MM.1S (cell line): ENCODE measurements at regions not wholly inside any gene's neighbourhood (a gene's known extent, or its start where the extent isn't known, plus 50 kb on each side); places are given as distances from the start of the nearest gene placed in this dataset.
A peak's percentile ranks its signal among the peaks of the same experiment; 100 is the strongest.

Experiments
- DNase-seq: peaks from one replicate; pipeline ENCODE4 v3.0.0-alpha.2; 2015
- H2AFZ ChIP-seq: fragments of 300-600 bp; sonication (generic); 2 replicates; pipeline ENCODE4 v1.6.0; 2016; ENCODE audit warnings: antibody characterized with exemption, low read length
- H3F3A ChIP-seq: fragments of 300-600 bp; sonication (generic); 2 replicates; pipeline ENCODE4 v1.6.1; 2016; ENCODE audit warnings: mild to moderate bottlenecking, antibody characterized with exemption, low read length, moderate library complexity, mixed read lengths; ENCODE audit not compliant: insufficient read depth
- H3K27ac ChIP-seq: fragments of 300-600 bp; sonication (generic); 2 replicates; pipeline ENCODE4 v1.5.1; 2016; ENCODE audit warnings: mild to moderate bottlenecking, low read length
- H3K27me3 ChIP-seq: fragments of 300-600 bp; sonication (generic); replicated peaks from 2 replicates; pipeline ENCODE4 v1.6.0; 2016; ENCODE audit warnings: low read length; ENCODE audit not compliant: insufficient read depth
- H3K36me3 ChIP-seq: fragments of 300-600 bp; sonication (generic); replicated peaks from 2 replicates; pipeline ENCODE4 v1.6.1; 2016; ENCODE audit warnings: mild to moderate bottlenecking, low read length, mixed read lengths; ENCODE audit not compliant: insufficient read depth
- H3K4me1 ChIP-seq: fragments of 300-600 bp; sonication (generic); 2 replicates; pipeline ENCODE4 v1.6.1; 2016; ENCODE audit warnings: low read length, mixed read lengths
- H3K4me2 ChIP-seq: fragments of 300-600 bp; sonication (generic); 2 replicates; pipeline ENCODE4 v1.6.0; 2016; ENCODE audit warnings: low read depth, low read length
- H3K4me3 ChIP-seq: fragments of 300-600 bp; sonication (generic); 2 replicates; pipeline ENCODE4 v1.5.1; 2016; ENCODE audit warnings: low read length, mixed read lengths
- H3K79me2 ChIP-seq: fragments of 300-600 bp; sonication (generic); 2 replicates; pipeline ENCODE4 v1.6.1; 2016; ENCODE audit warnings: mixed run types, low read length, mixed read lengths
- H3K9ac ChIP-seq: fragments of 300-600 bp; sonication (generic); 2 replicates; pipeline ENCODE4 v1.6.1; 2016; ENCODE audit warnings: low read length, mixed read lengths
- H3K9me2 ChIP-seq: fragments of 300-600 bp; sonication (generic); replicated peaks from 2 replicates; pipeline ENCODE4 v1.6.1; 2016; ENCODE audit warnings: mild to moderate bottlenecking, low read length, mixed read lengths; ENCODE audit not compliant: insufficient read depth
- H3K9me3 ChIP-seq: fragments of 300-600 bp; sonication (generic); replicated peaks from 2 replicates; pipeline ENCODE4 v1.6.1; 2016; ENCODE audit warnings: mild to moderate bottlenecking, low read length, mixed read lengths; ENCODE audit not compliant: insufficient read depth
- H4K20me1 ChIP-seq: fragments of 300-600 bp; sonication (generic); 2 replicates; pipeline ENCODE4 v1.6.1; 2016; ENCODE audit warnings: mild to moderate bottlenecking, low read length, moderate library complexity, mixed read lengths; ENCODE audit not compliant: insufficient read depth
- CTCF ChIP-seq: fragments of 300-600 bp; sonication (generic); IDR thresholded peaks from 2 replicates; pipeline ENCODE4 v1.5.1; 2016; ENCODE audit warnings: antibody characterized with exemption, low read length, mixed read lengths
- EZH2 ChIP-seq: fragments of 300-600 bp; sonication (generic); optimal IDR thresholded peaks from 2 replicates; pipeline ENCODE3; 2017; ENCODE audit warnings: low read depth, mild to moderate bottlenecking, antibody characterized with exemption, low read length, mixed read lengths
- EZH2phosphoT487 ChIP-seq: fragments of 300-600 bp; sonication (generic); IDR thresholded peaks from 2 replicates; pipeline ENCODE4 v1.6.1; 2018; ENCODE audit warnings: antibody characterized with exemption, low read length

DNA sequence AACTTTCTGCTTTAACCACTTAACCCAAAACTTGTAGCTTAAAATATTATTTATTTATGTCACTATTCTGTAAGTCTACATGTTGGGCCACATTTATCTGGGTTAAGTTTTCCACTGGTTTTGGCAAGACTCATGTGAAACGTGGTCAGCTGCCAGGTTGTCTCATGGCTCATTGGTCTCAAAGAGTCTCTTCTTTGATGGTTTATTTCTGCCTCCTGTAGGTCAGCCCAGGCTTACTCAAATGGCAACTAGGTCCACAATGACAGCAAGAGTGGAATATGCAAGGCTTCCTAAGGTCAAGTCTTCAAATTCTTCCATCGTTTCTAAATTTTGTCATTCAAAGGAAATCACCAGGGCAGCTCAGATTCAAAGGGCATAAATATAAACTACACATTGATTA is 828.7 kb downstream of the PCDH7 start:
- Histone ChIP-seq H3K27me3 (no peaks in the 10 kb centered on the region), H3K27ac (no peak overlapping the region), H3K4me2 (no peak overlapping the region), H3K4me3 (no peak overlapping the region), H3K36me3 (no peaks in the 10 kb centered on the region), H3K4me1 (no peaks in the 10 kb centered on the region), H3K9me2 (no peaks in the 10 kb centered on the region), H3K9ac (no peak overlapping the region), H3K79me2 (no peaks in the 10 kb centered on the region), H2AFZ (no peak overlapping the region), H4K20me1 (no peaks in the 10 kb centered on the region), H3F3A (no peaks in the 10 kb centered on the region), H3K9me3 (no peaks in the 10 kb centered on the region)
- no peak for DNase-seq
- TF ChIP-seq EZH2: no peak
- no peak for TF ChIP-seq CTCF
- no peak for TF ChIP-seq EZH2phosphoT487

- Histone ChIP-seq H3K4me1 (no peaks in the 10 kb centered on the region), H3K4me3 (no peak overlapping the region), H3K9me3 (no peaks in the 10 kb centered on the region), H3F3A (no peaks in the 10 kb centered on the region), H3K79me2 (no peaks in the 10 kb centered on the region), H4K20me1 (no peaks in the 10 kb centered on the region), H3K27me3 (no peaks in the 10 kb centered on the region), H3K9me2 (no peaks in the 10 kb centered on the region), H3K36me3 (no peaks in the 10 kb centered on the region), H3K9ac (no peak overlapping the region), H3K4me2 (no peak overlapping the region), H2AFZ (no peak overlapping the region), H3K27ac (no peak overlapping the region)
- no peak for DNase-seq
- TF ChIP-seq EZH2: no peak
- no peak for TF ChIP-seq EZH2phosphoT487
- TF ChIP-seq CTCF: no peak
These were observed 829.1 kb downstream of the PCDH7 start for GRCh38 chr4:31549256-31549655.

DNA sequence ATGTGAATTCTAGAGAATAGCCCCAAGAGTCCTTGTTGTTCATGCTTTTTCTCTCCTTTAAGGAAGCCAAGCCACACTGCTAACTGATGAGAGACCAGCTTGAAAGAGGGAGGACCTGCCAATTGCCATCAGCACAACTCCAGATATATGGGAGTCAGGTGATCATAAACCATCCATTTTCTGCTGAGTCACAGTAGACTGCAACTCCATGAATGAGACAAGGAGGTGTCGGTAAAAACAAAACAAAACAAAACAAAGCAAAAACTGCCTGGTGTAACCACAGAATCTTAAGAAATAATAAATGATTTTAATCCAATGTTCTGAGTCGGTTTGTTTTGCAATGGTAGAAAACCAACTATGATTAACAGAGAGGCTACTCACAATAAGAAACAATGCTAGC is 837.3 kb downstream of the PCDH7 start:
- Histone ChIP-seq H3K4me3 (no peak overlapping the region), H2AFZ (peak overlapping the region; percentile 17; the same call in 1 of the 2 replicates), H3K9ac (no peak overlapping the region), H3K36me3 (no peaks in the 10 kb centered on the region), H3F3A (no peaks in the 10 kb centered on the region), H3K9me2 (no peaks in the 10 kb centered on the region), H4K20me1 (no peaks in the 10 kb centered on the region), H3K27ac (no peak overlapping the region), H3K79me2 (no peaks in the 10 kb centered on the region), H3K4me2 (no peak overlapping the region), H3K9me3 (no peaks in the 10 kb centered on the region), H3K4me1 (no peaks in the 10 kb centered on the region), H3K27me3 (no peaks in the 10 kb centered on the region)
- no peak for TF ChIP-seq CTCF
- no peak for TF ChIP-seq EZH2phosphoT487
- no peak for TF ChIP-seq EZH2
- DNase-seq: peak; percentile 45

DNA sequence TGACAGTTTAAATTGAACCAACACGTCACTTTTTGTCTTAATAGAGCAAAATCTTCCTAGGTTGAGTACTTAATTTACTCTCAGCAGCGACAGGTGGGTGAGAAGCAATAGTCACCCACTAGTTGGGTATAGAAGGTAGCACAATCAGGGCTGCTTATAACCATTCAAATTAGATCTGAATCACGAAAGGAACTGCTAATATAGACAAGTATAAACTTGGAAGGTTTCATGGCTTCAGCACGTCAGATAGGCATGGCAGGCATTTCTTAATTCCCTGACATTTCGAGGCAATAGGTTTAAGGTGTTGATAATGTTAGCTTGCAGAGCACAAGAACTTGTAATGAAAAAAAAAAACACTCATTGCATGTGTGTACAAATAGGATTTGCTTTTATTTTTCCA is 853.4 kb downstream of the PCDH7 start:
- Histone ChIP-seq H4K20me1 (no peaks in the 10 kb centered on the region), H3F3A (no peaks in the 10 kb centered on the region), H3K4me3 (no peak overlapping the region), H3K27me3 (no peaks in the 10 kb centered on the region), H2AFZ (no peak overlapping the region), H3K79me2 (no peaks in the 10 kb centered on the region), H3K36me3 (no peaks in the 10 kb centered on the region), H3K9ac (no peak overlapping the region), H3K9me3 (no peaks in the 10 kb centered on the region), H3K9me2 (no peaks in the 10 kb centered on the region), H3K4me1 (no peaks in the 10 kb centered on the region), H3K27ac (no peak overlapping the region), H3K4me2 (no peak overlapping the region)
- no peak for DNase-seq
- TF ChIP-seq EZH2: no peak
- no peak for TF ChIP-seq CTCF
- TF ChIP-seq EZH2phosphoT487: no peak
